ENCODE measurements at regions not wholly inside any gene's neighbourhood (a gene's known extent, or its start where the extent isn't known, plus 50 kb on each side); places are given as distances from the start of the nearest gene placed in this dataset.

GRCh38 chr1:219072329-219072728 is 101.3 kb upstream of the LYPLAL1 start:
- no peak for TF ChIP-seq EZH2 (IDR thresholded peaks at IDR 0.05)
- no peak for TF ChIP-seq POLR2AphosphoS5 (IDR thresholded peaks at IDR 0.05; ENCODE audit: borderline replicate concordance, low read depth, low read length)
- no peak for TF ChIP-seq FOXP2 (optimal IDR thresholded peaks at IDR 0.05; ENCODE audit: control extremely low read depth, extremely low read length, insufficient read depth)
